ENCODE measurements at regions not wholly inside any gene's neighbourhood (a gene's known extent, or its start where the extent isn't known, plus 50 kb on each side); places are given as distances from the start of the nearest gene placed in this dataset.

DNA sequence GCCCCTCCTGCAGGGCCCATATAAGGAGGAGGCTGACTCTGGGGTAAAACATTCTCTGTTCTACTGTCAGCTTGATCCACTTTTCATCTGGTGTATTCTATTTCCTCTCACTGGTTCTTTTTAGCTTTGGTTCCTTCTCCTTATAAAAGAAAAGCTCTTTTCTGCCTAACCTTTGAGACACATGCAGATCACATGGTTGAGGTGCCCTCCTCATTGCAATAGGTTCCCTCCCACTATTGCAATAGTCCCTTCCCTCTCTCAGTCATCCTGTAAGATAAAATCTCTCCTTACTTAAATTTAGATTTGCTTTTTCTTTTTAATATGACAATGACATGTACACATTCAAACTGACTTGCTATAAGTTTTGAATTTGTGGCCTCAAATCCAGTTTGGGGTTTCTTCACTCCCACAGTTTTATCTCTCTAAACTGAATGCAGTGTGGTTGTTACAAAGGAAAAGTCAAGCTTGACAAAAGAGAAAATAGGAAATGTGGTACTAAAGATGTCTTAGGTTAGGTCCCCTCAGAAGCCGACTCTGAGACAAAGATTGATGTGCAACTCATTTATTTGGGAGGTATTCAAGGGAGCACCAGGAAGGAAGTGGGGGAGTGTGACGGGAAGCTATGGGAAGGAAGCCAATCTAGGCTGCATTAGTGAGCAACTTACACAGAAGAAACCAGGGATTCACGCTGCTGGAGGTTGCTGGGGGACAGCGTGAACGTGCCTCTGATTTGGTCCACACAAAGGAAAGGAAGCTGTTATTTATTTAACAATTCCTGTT lies 127.6 kb upstream of the LINC00305 start:
- TF ChIP-seq, protein P1, sequence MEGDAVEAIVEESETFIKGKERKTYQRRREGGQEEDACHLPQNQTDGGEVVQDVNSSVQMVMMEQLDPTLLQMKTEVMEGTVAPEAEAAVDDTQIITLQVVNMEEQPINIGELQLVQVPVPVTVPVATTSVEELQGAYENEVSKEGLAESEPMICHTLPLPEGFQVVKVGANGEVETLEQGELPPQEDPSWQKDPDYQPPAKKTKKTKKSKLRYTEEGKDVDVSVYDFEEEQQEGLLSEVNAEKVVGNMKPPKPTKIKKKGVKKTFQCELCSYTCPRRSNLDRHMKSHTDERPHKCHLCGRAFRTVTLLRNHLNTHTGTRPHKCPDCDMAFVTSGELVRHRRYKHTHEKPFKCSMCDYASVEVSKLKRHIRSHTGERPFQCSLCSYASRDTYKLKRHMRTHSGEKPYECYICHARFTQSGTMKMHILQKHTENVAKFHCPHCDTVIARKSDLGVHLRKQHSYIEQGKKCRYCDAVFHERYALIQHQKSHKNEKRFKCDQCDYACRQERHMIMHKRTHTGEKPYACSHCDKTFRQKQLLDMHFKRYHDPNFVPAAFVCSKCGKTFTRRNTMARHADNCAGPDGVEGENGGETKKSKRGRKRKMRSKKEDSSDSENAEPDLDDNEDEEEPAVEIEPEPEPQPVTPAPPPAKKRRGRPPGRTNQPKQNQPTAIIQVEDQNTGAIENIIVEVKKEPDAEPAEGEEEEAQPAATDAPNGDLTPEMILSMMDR (IDR thresholded peaks at IDR 0.05; ENCODE audit: low read length), result no peak
- no peak for TF ChIP-seq EZH2 (optimal IDR thresholded peaks at IDR 0.05; ENCODE audit: low read depth, low read length)

All from MM.1S (cell line).